RWPE2 (cell line): ENCODE measurements at regions not wholly inside any gene's neighbourhood (a gene's known extent, or its start where the extent isn't known, plus 50 kb on each side); places are given as distances from the start of the nearest gene placed in this dataset.

ENCODE experiments used
- ATAC-seq: fragments of 200-7000 bp; cut with Tn5 transposase; 3 replicates; pipeline ENCODE4 v1.9.1; 2021; ENCODE audit warnings: low read depth
- DNase-seq: peaks from one replicate; pipeline ENCODE4 v3.0.0-alpha.2; 2020; ENCODE audit warnings: low spot score
- H3K27ac ChIP-seq: fragments of 450-650 bp; 2 replicates; pipeline ENCODE4 v1.5.1; 2017; ENCODE audit warnings: mild to moderate bottlenecking; ENCODE audit not compliant: poor library complexity, severe bottlenecking
- H3K27me3 ChIP-seq: fragments of 250-450 bp; sonication (Bioruptor Pico); 2 replicates; pipeline ENCODE4 v1.5.1; 2021; ENCODE audit warnings: mild to moderate bottlenecking, moderate library complexity; ENCODE audit not compliant: insufficient read depth, poor library complexity, severe bottlenecking
- H3K36me3 ChIP-seq: fragments of 250-450 bp; sonication (Bioruptor Pico); 2 replicates; pipeline ENCODE4 v1.5.1; 2020; ENCODE audit warnings: low read depth, mild to moderate bottlenecking, moderate library complexity
- H3K4me1 ChIP-seq: fragments of 250-450 bp; sonication (Bioruptor Pico); 2 replicates; pipeline ENCODE4 v1.5.1; 2021; ENCODE audit warnings: mild to moderate bottlenecking, moderate library complexity; ENCODE audit not compliant: insufficient read depth, poor library complexity, severe bottlenecking
- H3K4me3 ChIP-seq: fragments of 250-450 bp; sonication (Bioruptor Pico); 2 replicates; pipeline ENCODE4 v1.5.1; 2021; ENCODE audit warnings: mild to moderate bottlenecking, moderate library complexity; ENCODE audit not compliant: severe bottlenecking
- H3K9me3 ChIP-seq: fragments of 250-450 bp; sonication (Bioruptor Pico); 2 replicates; pipeline ENCODE4 v1.5.1; 2021; ENCODE audit warnings: mild to moderate bottlenecking, moderate library complexity; ENCODE audit not compliant: severe bottlenecking
- TF ChIP-seq, protein P1 (sequence below): fragments of 450-650 bp; IDR thresholded peaks from one replicate; pipeline ENCODE4 v1.5.1; 2017; ENCODE audit warnings: mild to moderate bottlenecking, moderate library complexity; ENCODE audit not compliant: poor library complexity, severe bottlenecking

DNA sequence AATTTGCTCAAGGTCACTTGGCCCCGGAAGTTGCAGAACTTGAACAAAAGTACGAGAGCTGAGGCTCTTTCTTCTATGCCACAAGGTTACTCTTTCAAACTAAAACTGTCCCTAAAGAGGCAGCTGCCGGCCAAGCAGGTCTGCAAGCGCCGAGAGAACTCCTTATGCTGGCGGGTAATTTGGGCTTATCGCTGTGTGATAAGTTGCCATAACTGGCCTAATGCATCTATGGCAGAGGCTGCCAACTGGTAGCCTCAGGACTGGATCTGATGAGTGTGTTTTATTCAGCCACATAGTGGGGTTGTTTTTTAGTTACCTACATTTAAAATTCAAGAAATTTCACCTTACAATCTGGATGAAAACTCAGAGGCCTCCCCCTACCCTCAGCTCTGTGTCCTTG lies 68.1 kb upstream of the SPOCK1 start:
- Histone ChIP-seq H3K36me3 (no peaks in the 10 kb centered on the region), H3K9me3 (no peaks in the 10 kb centered on the region), H3K27ac (no peak overlapping the region), H3K4me1 (peaks cover 18% of the 10 kb centered on the region), H3K27me3 (no peaks in the 10 kb centered on the region), H3K4me3 (no peak overlapping the region)
- ATAC-seq (no peak), DNase-seq (no peak)
- TF ChIP-seq, protein P1, sequence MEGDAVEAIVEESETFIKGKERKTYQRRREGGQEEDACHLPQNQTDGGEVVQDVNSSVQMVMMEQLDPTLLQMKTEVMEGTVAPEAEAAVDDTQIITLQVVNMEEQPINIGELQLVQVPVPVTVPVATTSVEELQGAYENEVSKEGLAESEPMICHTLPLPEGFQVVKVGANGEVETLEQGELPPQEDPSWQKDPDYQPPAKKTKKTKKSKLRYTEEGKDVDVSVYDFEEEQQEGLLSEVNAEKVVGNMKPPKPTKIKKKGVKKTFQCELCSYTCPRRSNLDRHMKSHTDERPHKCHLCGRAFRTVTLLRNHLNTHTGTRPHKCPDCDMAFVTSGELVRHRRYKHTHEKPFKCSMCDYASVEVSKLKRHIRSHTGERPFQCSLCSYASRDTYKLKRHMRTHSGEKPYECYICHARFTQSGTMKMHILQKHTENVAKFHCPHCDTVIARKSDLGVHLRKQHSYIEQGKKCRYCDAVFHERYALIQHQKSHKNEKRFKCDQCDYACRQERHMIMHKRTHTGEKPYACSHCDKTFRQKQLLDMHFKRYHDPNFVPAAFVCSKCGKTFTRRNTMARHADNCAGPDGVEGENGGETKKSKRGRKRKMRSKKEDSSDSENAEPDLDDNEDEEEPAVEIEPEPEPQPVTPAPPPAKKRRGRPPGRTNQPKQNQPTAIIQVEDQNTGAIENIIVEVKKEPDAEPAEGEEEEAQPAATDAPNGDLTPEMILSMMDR, result no peak

DNA sequence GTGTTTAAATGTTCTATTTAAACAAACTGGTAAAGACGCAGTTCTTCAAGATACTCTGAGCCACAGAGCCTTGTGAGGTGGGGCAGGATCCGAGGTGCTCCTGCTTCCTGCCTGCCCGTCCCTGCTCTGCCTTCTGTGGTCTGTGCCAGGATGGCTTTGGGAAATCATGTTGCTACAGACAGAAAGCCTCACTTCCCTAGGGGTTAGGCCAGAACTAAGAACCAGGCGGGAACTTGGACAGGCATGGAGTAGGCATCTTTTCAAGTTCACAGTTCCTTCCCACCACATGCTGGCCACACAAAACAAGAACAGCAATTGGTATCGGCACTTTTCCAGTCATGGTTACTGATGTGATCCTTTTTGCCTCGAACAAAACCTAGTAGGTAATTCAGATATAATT lies 67.7 kb upstream of the SPOCK1 start:
- Histone ChIP-seq H3K4me3 (no peak overlapping the region), H3K36me3 (no peaks in the 10 kb centered on the region), H3K4me1 (peaks cover 15% of the 10 kb centered on the region), H3K9me3 (no peaks in the 10 kb centered on the region), H3K27me3 (no peaks in the 10 kb centered on the region), H3K27ac (no peak overlapping the region)
- TF ChIP-seq, protein P1, result no peak
- ATAC-seq (peak; percentile 28; the same call in 1 of the 3 replicates), DNase-seq (no peak)

DNA sequence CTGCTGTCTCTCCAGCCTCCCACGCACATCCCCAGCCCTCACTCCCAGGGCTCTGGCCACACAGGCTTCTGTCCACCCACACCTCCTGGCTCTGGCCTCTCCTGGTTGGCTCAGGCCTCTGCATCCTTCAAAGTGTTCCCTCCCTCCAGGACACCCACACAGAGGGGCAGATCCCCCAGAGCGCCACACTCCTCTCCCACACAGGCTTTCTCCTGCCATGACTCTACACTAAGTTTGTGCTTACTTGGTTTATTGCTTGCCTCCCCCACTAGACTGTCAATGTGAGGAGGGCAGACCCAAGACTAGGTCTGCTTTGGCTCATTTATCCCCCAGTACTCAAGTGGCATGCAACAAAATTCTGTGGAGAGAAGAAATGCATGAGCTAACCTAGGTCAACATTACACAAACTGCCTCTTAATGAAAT lies 67.0 kb upstream of the SPOCK1 start:
- TF ChIP-seq, protein P1, result no peak
- Histone ChIP-seq H3K27ac (no peak overlapping the region), H3K36me3 (no peaks in the 10 kb centered on the region), H3K4me1 (peaks cover 15% of the 10 kb centered on the region), H3K27me3 (no peaks in the 10 kb centered on the region), H3K4me3 (no peak overlapping the region), H3K9me3 (no peaks in the 10 kb centered on the region)
- ATAC-seq, result no peak
- no peak for DNase-seq

DNA sequence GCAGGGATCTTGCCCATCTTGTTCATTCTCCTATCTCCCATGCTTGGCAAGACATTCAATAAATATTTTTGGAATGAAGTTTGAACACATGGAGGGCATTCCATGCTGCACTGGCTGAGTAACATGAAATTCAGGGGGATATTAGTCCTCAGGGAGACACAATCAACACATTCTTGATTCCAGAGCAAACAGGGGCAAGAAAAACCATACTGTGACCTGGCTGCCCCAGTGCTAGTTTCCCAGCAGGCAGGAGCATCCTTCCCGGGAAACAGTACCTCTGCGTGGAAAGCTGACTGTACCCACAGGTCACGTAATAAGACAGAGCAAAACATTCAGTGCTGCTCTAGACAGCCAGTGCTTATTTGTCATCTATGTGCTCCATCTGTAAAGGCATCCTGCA lies 66.3 kb upstream of the SPOCK1 start:
- TF ChIP-seq, protein P1, result no peak
- ATAC-seq, result no peak

DNA sequence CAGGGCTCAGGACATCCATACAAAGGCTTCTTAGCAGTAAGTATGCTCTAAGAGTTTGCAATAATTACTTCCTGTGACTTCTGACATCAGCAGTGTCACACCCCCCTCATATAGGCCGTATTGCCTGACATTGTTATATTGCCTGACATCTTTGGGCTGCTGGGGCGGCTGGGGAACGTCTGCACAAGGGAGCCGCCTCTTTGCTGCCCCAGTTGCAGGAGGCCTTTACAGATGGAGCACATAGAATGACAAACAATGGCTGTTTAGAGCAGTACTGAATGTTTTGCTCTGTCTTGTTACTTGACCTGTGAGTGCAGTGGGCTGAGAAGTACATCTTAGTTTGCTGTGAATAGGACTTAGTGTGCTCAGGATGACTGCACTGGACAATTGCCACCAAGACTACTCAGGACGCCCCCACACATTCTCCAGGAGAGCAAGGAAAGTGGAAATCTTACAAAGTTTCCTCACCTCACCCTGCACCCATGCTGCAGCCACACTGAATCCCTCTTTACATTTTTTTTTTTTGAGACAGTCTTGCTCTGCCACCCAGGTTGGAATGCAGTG lies 65.4 kb upstream of the SPOCK1 start:
- Histone ChIP-seq H3K36me3 (no peaks in the 10 kb centered on the region), H3K9me3 (no peaks in the 10 kb centered on the region), H3K4me3 (no peak overlapping the region), H3K27ac (no peak overlapping the region), H3K27me3 (no peaks in the 10 kb centered on the region), H3K4me1 (peaks cover 15% of the 10 kb centered on the region)
- TF ChIP-seq, protein P1, result no peak
- DNase-seq (no peak), ATAC-seq (0 out of 3 replicates have a peak, but pooled peaks have one; percentile 20)

More for the DNA sequence above, 66.3 kb upstream of the SPOCK1 start:
- Histone ChIP-seq H3K4me1 (peaks cover 15% of the 10 kb centered on the region), H3K9me3 (no peaks in the 10 kb centered on the region), H3K27ac (no peak overlapping the region), H3K36me3 (no peaks in the 10 kb centered on the region), H3K4me3 (no peak overlapping the region), H3K27me3 (no peaks in the 10 kb centered on the region)
- no peak for DNase-seq
